ENCODE measurements at regions not wholly inside any gene's neighbourhood (a gene's known extent, or its start where the extent isn't known, plus 50 kb on each side); places are given as distances from the start of the nearest gene placed in this dataset.

DNA sequence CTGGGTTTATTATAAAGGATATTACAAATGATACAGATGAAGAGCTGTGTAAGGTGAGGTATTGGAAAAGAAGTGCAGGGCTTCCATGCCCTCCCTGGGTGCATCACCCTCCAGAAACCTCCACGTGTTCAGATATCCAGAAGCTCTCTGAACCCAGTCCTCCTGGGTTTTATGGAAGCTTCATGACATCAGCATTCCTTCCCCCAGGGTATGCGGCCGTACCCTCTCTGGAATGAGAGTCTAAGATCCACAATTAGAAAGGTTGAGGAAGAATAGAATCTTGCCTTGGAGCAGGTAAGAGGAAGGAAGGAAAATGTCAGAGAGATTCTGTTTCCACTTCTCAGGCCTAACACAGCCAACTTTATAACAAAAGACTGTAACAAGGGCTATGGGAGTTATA is 208.2 kb upstream of the DCC start:
- TF ChIP-seq, protein P1, sequence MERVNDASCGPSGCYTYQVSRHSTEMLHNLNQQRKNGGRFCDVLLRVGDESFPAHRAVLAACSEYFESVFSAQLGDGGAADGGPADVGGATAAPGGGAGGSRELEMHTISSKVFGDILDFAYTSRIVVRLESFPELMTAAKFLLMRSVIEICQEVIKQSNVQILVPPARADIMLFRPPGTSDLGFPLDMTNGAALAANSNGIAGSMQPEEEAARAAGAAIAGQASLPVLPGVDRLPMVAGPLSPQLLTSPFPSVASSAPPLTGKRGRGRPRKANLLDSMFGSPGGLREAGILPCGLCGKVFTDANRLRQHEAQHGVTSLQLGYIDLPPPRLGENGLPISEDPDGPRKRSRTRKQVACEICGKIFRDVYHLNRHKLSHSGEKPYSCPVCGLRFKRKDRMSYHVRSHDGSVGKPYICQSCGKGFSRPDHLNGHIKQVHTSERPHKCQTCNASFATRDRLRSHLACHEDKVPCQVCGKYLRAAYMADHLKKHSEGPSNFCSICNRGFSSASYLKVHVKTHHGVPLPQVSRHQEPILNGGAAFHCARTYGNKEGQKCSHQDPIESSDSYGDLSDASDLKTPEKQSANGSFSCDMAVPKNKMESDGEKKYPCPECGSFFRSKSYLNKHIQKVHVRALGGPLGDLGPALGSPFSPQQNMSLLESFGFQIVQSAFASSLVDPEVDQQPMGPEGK (CRISPR knock-in tag; IDR thresholded peaks at IDR 0.05; ENCODE audit: borderline replicate concordance), result no peak

DNA sequence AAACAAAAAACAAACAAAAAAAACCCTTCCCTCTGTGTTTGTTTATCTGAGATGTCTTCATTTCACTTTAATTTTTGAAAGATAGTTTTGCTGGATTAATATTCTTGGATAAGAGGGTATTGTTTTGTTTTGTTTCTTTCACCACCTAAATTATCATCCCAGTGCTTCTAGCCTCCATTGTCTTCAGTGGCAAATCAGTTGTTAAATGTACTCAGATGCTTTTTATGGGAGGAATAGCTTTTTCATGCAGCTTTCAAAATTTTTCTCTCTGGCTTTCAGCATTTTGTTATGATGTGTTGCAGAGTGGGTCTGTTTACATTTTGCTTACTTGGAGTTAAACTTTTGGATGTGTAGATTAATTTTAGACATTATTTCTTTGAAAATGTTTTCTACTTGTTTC is 203.5 kb upstream of the DCC start:
- no peak for ATAC-seq
- TF ChIP-seq CSRNP3 (CRISPR knock-in tag; IDR thresholded peaks at IDR 0.05) (no peak), PPARA (CRISPR knock-in tag; IDR thresholded peaks at IDR 0.05; ENCODE audit: borderline replicate concordance) (no peak), TOX (CRISPR knock-in tag; IDR thresholded peaks at IDR 0.05; ENCODE audit: borderline replicate concordance) (no peak), ZFP3 (CRISPR knock-in tag; IDR thresholded peaks at IDR 0.05) (no peak), GLIS3 (CRISPR knock-in tag; IDR thresholded peaks at IDR 0.05) (no peak), ZNF70 (CRISPR knock-in tag; IDR thresholded peaks at IDR 0.05) (no peak), OSR1 (CRISPR knock-in tag; IDR thresholded peaks at IDR 0.05) (no peak), TSHZ2 (CRISPR knock-in tag; IDR thresholded peaks at IDR 0.05) (no peak), ZNF565 (CRISPR knock-in tag; conservative IDR thresholded peaks at IDR 0.05; ENCODE audit: low read depth) (no peak), ARNTL (CRISPR knock-in tag; IDR thresholded peaks at IDR 0.05; ENCODE audit: borderline replicate concordance, low read depth) (no peak), ESRRG (CRISPR knock-in tag; IDR thresholded peaks at IDR 0.05) (no peak), ZNF8 (CRISPR knock-in tag; IDR thresholded peaks at IDR 0.05) (no peak), CSDC2 (CRISPR knock-in tag; IDR thresholded peaks at IDR 0.05) (no peak), SNAI2 (CRISPR knock-in tag; IDR thresholded peaks at IDR 0.05) (no peak), TCF4 (CRISPR knock-in tag; IDR thresholded peaks at IDR 0.05; ENCODE audit: borderline replicate concordance) (no peak), ZC3H10 (CRISPR knock-in tag; IDR thresholded peaks at IDR 0.05) (no peak), ZFP30 (CRISPR knock-in tag; IDR thresholded peaks at IDR 0.05) (no peak)
- TF ChIP-seq, protein P2, sequence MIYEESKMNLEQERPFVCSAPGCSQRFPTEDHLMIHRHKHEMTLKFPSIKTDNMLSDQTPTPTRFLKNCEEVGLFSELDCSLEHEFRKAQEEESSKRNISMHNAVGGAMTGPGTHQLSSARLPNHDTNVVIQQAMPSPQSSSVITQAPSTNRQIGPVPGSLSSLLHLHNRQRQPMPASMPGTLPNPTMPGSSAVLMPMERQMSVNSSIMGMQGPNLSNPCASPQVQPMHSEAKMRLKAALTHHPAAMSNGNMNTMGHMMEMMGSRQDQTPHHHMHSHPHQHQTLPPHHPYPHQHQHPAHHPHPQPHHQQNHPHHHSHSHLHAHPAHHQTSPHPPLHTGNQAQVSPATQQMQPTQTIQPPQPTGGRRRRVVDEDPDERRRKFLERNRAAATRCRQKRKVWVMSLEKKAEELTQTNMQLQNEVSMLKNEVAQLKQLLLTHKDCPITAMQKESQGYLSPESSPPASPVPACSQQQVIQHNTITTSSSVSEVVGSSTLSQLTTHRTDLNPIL (CRISPR knock-in tag; IDR thresholded peaks at IDR 0.05; ENCODE audit: low read depth), result no peak
- TF ChIP-seq, protein P1 (CRISPR knock-in tag; IDR thresholded peaks at IDR 0.05; ENCODE audit: borderline replicate concordance), result no peak
- TF ChIP-seq, protein P3, sequence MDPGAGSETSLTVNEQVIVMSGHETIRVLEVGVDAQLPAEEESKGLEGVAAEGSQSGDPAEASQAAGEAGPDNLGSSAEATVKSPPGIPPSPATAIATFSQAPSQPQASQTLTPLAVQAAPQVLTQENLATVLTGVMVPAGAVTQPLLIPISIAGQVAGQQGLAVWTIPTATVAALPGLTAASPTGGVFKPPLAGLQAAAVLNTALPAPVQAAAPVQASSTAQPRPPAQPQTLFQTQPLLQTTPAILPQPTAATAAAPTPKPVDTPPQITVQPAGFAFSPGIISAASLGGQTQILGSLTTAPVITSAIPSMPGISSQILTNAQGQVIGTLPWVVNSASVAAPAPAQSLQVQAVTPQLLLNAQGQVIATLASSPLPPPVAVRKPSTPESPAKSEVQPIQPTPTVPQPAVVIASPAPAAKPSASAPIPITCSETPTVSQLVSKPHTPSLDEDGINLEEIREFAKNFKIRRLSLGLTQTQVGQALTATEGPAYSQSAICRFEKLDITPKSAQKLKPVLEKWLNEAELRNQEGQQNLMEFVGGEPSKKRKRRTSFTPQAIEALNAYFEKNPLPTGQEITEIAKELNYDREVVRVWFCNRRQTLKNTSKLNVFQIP (CRISPR knock-in tag; IDR thresholded peaks at IDR 0.05; ENCODE audit: borderline replicate concordance, low read depth), result no peak

More for the DNA sequence above, 208.2 kb upstream of the DCC start:
- ATAC-seq, result no peak

- ATAC-seq, result no peak
- TF ChIP-seq ISL1 (CRISPR knock-in tag; IDR thresholded peaks at IDR 0.05) (no peak), SNAI2 (CRISPR knock-in tag; IDR thresholded peaks at IDR 0.05) (no peak), CSRNP3 (CRISPR knock-in tag; IDR thresholded peaks at IDR 0.05) (no peak), ZNF565 (CRISPR knock-in tag; conservative IDR thresholded peaks at IDR 0.05; ENCODE audit: low read depth) (no peak), TCF4 (CRISPR knock-in tag; IDR thresholded peaks at IDR 0.05; ENCODE audit: borderline replicate concordance) (no peak), OSR1 (CRISPR knock-in tag; IDR thresholded peaks at IDR 0.05) (no peak), ZC3H10 (CRISPR knock-in tag; IDR thresholded peaks at IDR 0.05) (no peak), TOX (CRISPR knock-in tag; IDR thresholded peaks at IDR 0.05; ENCODE audit: borderline replicate concordance) (no peak), ZFP30 (CRISPR knock-in tag; IDR thresholded peaks at IDR 0.05) (no peak)
- TF ChIP-seq, protein P1 (CRISPR knock-in tag; IDR thresholded peaks at IDR 0.05; ENCODE audit: borderline replicate concordance), result no peak
- TF ChIP-seq, protein P2 (CRISPR knock-in tag; IDR thresholded peaks at IDR 0.05; ENCODE audit: low read depth), result no peak
These were observed 199.0 kb upstream of the DCC start for GRCh38 chr18:52140986-52141385.

All from SK-N-SH treated with all-trans-retinoic acid at 6 μM for 48 hours (cell line).